GM12891 (cell line): ENCODE measurements at regions not wholly inside any gene's neighbourhood (a gene's known extent, or its start where the extent isn't known, plus 50 kb on each side); places are given as distances from the start of the nearest gene placed in this dataset.

Source experiments
- DNase-seq: peaks from one replicate; pipeline ENCODE4 v3.0.0; 2011; ENCODE audit warnings: low spot score; ENCODE audit not compliant: insufficient read length
- FAIRE-seq: peaks from 2 replicates; lab custom pipeline; 2011; peaks lifted over from hg19 to GRCh38; lab: Jason Lieb, UNC
- PAX5 ChIP-seq: IDR thresholded peaks from 2 replicates; pipeline ENCODE4 v1.6.1; 2011; ENCODE audit warnings: low read length, moderate library complexity, mild to moderate bottlenecking; ENCODE audit not compliant: insufficient read depth, severe bottlenecking
- POLR2A ChIP-seq: IDR thresholded peaks from 2 replicates; pipeline ENCODE4 v1.6.1; 2011; ENCODE audit warnings: low read depth, low read length, control low read depth
- POLR2AphosphoS5 ChIP-seq: IDR thresholded peaks from 2 replicates; pipeline ENCODE4 v1.6.1; 2011; ENCODE audit warnings: low read depth, low read length, control low read depth
- POU2F2 ChIP-seq: IDR thresholded peaks from 2 replicates; pipeline ENCODE4 v1.6.1; 2011; ENCODE audit warnings: low read depth, mild to moderate bottlenecking, control low read depth, low read length, moderate library complexity
- SPI1 ChIP-seq: IDR thresholded peaks from 2 replicates; pipeline ENCODE4 v1.6.1; 2011; ENCODE audit warnings: low read depth, low read length, control low read depth
- TAF1 ChIP-seq: IDR thresholded peaks from 2 replicates; pipeline ENCODE4 v1.6.1; 2011; ENCODE audit warnings: low read depth, low read length, control low read depth

DNA sequence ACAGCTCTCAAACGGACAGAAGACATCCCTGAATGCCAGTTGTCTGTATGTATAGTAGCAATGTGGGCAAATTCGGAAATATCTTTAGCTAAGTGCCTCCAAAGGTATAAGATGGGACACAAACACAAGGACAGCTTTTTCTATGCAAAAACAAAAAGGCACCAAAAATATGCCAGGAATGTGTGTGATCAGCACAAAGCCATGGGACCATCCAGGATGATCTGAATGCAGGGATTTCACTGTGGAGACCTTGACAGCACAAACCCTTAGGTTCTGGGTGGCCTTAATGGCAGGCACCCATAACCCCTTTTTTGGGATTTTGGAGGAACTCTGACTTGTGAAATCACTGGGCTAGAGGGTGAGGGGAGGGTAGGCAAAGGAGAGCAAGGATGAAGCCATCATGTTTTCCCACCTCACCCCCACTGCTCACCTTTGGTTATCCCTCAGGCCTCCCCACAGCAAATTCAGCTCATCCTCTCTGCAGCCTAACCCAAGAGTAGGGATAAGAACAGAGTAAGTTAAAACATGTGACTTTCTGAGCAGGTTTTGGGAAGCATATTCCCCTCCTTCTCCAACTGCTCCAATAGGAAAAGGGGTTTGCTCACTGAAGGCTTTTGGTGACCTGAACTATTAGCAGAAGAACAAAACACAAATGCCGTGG lies 154.6 kb downstream of the SNX19 start:
- no peak for TF ChIP-seq POU2F2
- no peak for DNase-seq
- no peak for FAIRE-seq

DNA sequence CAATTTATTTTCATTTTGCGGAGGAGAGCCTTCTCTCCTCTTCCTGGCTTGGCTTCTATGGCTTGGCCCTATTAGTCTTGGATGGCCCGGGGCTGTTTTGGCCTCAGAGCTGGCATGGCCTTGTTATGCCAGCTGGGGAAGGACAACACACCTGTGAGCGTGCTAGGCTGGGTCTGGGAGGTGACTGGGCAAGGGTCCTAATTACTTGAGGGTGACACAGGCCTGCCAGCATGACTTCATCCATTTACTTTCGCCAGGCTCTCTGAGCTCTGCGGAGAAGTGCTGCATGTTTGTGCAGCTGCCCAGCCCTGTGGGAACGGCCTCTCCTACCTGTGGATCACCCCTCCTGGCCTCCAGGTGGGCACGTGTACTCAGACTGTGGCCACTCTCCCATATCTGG lies 153.6 kb downstream of the SNX19 start:
- FAIRE-seq, result no peak
- DNase-seq, result no peak
- TF ChIP-seq SPI1, result no peak
- TF ChIP-seq POLR2A, result no peak
- TF ChIP-seq POLR2AphosphoS5, result no peak
- TF ChIP-seq PAX5, result no peak
- no peak for TF ChIP-seq TAF1
- TF ChIP-seq POU2F2, result no peak

- DNase-seq (no peak), FAIRE-seq (no peak)
- no peak for TF ChIP-seq POLR2AphosphoS5
- TF ChIP-seq TAF1, result no peak
- no peak for TF ChIP-seq POLR2A
- TF ChIP-seq PAX5, result no peak
- no peak for TF ChIP-seq POU2F2
- TF ChIP-seq SPI1, result no peak
Observed at GRCh38 chr11:130763087-130763980, 152.9 kb downstream of the SNX19 start.

GRCh38 chr11:130765406-130765805 lies 150.9 kb downstream of the SNX19 start:
- DNase-seq (no peak), FAIRE-seq (no peak)
- no peak for TF ChIP-seq PAX5
- no peak for TF ChIP-seq SPI1
- TF ChIP-seq POU2F2, result no peak
- no peak for TF ChIP-seq POLR2A
- TF ChIP-seq POLR2AphosphoS5, result no peak
- no peak for TF ChIP-seq TAF1

DNA sequence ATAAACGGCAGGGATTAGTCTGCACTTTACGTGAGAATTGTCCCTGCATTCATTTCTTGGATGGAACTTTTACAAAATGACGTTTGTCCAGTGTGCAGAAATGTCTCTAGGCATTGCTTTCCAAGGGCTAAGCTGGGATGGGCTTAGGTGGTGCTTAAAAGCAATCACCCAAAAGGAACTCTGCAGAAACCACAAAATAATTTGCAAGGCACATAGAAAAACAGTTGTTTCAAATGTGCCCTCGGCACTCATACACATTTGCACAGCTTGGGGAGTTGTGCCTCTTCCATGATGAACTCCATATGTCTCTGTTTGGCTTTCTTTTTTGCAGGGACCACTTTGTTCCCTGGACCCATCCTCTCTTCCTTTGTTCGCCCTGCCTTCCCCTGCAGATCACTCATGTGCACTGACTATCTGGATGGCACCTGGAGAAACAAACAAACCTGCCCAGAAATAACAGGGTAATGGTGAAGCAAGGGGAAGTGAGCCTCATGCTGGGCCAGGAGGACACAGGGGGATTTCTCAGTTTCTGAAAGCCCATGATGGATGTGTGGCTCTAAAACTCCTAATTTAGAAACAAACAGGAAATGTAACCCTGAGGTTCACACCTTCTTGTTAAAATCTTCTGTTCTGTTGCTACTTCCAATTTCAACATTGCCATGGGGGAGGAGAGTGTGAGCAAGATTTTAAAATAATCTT lies 150.2 kb downstream of the SNX19 start:
- TF ChIP-seq POU2F2 (no peak), SPI1 (peak; percentile 82), PAX5 (no peak), POLR2A (no peak)
- peak; percentile 51 for FAIRE-seq
- DNase-seq, result no peak

- DNase-seq (no peak), FAIRE-seq (no peak)
- no peak for TF ChIP-seq POU2F2
- TF ChIP-seq TAF1, result no peak
- no peak for TF ChIP-seq POLR2A
- TF ChIP-seq PAX5, result no peak
- TF ChIP-seq POLR2AphosphoS5, result no peak
- no peak for TF ChIP-seq SPI1
Observed at GRCh38 chr11:130766650-130767565, 149.4 kb downstream of the SNX19 start.

GRCh38 chr11:130769782-130770535 lies 146.3 kb downstream of the SNX19 start:
- no peak for TF ChIP-seq TAF1
- TF ChIP-seq POU2F2, result no peak
- TF ChIP-seq PAX5, result no peak
- TF ChIP-seq POLR2AphosphoS5, result no peak
- no peak for TF ChIP-seq SPI1
- no peak for TF ChIP-seq POLR2A
- no peak for DNase-seq

GRCh38 chr11:130771708-130772107 lies 144.6 kb downstream of the SNX19 start:
- DNase-seq, result no peak
- TF ChIP-seq SPI1, result no peak
- no peak for TF ChIP-seq POLR2AphosphoS5
- no peak for TF ChIP-seq PAX5
- TF ChIP-seq POLR2A, result no peak
- no peak for TF ChIP-seq TAF1
- TF ChIP-seq POU2F2, result no peak
- no peak for FAIRE-seq

More at GRCh38 chr11:130769782-130770535, 146.3 kb downstream of the SNX19 start:
- FAIRE-seq, result no peak
